K562 (cell line): ENCODE measurements at regions not wholly inside any gene's neighbourhood (a gene's known extent, or its start where the extent isn't known, plus 50 kb on each side); places are given as distances from the start of the nearest gene placed in this dataset.
A peak's percentile ranks its signal among the peaks of the same experiment; 100 is the strongest.

Experiments used
- ATAC-seq: fragments of 200-7000 bp; cut with Tn5 transposase; 3 replicates; pipeline ENCODE4 v1.9.1; 2020; ENCODE audit warnings: moderate library complexity
- BruUV-seq: library from RNA; stranded (reverse); fragments of 400-500 nt; replicated peaks from 2 replicates; lab custom pipeline; 2021; lab: Mats Ljungman, UMichigan
- CTCF ChIA-PET: fragments of 300-600 bp; formaldehyde crosslinking; extraction: SDS; loops from one replicate; lab custom pipeline; 2021; ENCODE audit warnings: low intra/inter-chr PET ratio; lab: Yijun Ruan, JAX
- POLR2A ChIA-PET: fragments of 300-600, 350-650 bp; sonication (Branson Sonifier 250); formaldehyde crosslinking; extraction: SDS; loops from one replicate; lab custom pipeline; 2021; ENCODE audit warnings: antibody characterized with exemption, inconsistent platforms; lab: Yijun Ruan, JAX
- DNase-seq, 4 experiments: peaks; one replicate each; pipeline versions ENCODE4 v3.0.0 to v3.0.0-alpha.2; 2011 to 2018; ENCODE audit warnings: low spot score in 3 of 4, mixed read lengths in 3 of 4; ENCODE audit errors: extremely low read depth in 1 of 4
- FAIRE-seq: peaks from 2 replicates; lab custom pipeline; 2011; peaks lifted over from hg19 to GRCh38; lab: Jason Lieb, UNC
- H2AFZ ChIP-seq: 2 replicates; pipeline ENCODE4 v1.6.0; 2011; ENCODE audit warnings: low read depth, low read length, control low read depth, inconsistent platforms
- H3K27ac ChIP-seq: fragments of 200-600 bp; 3 replicates; pipeline ENCODE4 v1.8.0; 2011; ENCODE audit warnings: low read depth, mild to moderate bottlenecking, control low read depth, inconsistent platforms, low read length, moderate library complexity, mixed read lengths; ENCODE audit errors: extremely low read depth
- H3K27me3 ChIP-seq, 2 experiments: fragments of 300-600 bp in 1 of 2; 2 replicates in 1 of 2; 3 replicates in 1 of 2; pipeline versions ENCODE4 v1.6.0 to v1.8.0; 2011; ENCODE audit warnings: inconsistent platforms in 2 of 2, low read length in 2 of 2, mild to moderate bottlenecking in 1 of 2, mixed read lengths in 1 of 2, moderate library complexity in 1 of 2; ENCODE audit not compliant: control insufficient read depth in 2 of 2, insufficient read depth in 2 of 2
- H3K36me3 ChIP-seq: fragments of 300-600 bp; 3 replicates; pipeline ENCODE4 v1.8.0; 2011; ENCODE audit warnings: mild to moderate bottlenecking, low read length, inconsistent platforms; ENCODE audit not compliant: control insufficient read depth, insufficient read depth
- H3K4me1 ChIP-seq, 2 experiments: fragments of 200-600 bp in 1 of 2; replicated peaks in 1 of 2; 2 replicates in 1 of 2; 3 replicates in 1 of 2; pipeline versions ENCODE4 v1.5.1 to v1.8.0; 2011; ENCODE audit warnings: inconsistent platforms in 2 of 2, low read length in 2 of 2, mild to moderate bottlenecking in 1 of 2, mixed read lengths in 1 of 2, moderate library complexity in 1 of 2; ENCODE audit not compliant: control insufficient read depth in 2 of 2, insufficient read depth in 2 of 2
- H3K4me2 ChIP-seq: 2 replicates; pipeline ENCODE4 v1.6.1; 2011; ENCODE audit warnings: low read length, control low read depth, inconsistent platforms, mixed read lengths; ENCODE audit not compliant: insufficient read depth
- H3K4me3 ChIP-seq: fragments of 200-600 bp; sonication (generic), shearing (Covaris generic); 2 replicates; pipeline ENCODE4 v1.5.1; 2016; ENCODE audit warnings: control low read depth, inconsistent platforms
- H3K79me2 ChIP-seq: fragments of 200-600 bp; 3 replicates; pipeline ENCODE4 v1.8.0; 2011; ENCODE audit warnings: low read length, inconsistent platforms; ENCODE audit not compliant: control insufficient read depth, insufficient read depth
- H3K9ac ChIP-seq, 2 experiments: 2 replicates each; pipeline versions ENCODE4 v1.6.0 to v1.6.1; 2011; ENCODE audit warnings: low read depth in 2 of 2, low read length in 2 of 2, control low read depth in 1 of 2, inconsistent platforms in 1 of 2, mild to moderate bottlenecking in 1 of 2, mixed read lengths in 1 of 2; ENCODE audit not compliant: insufficient read depth in 1 of 2
- H3K9me1 ChIP-seq: one replicate; pipeline ENCODE4 v1.6.0; 2011; ENCODE audit warnings: inconsistent platforms, mild to moderate bottlenecking, low read length, moderate library complexity; ENCODE audit not compliant: control insufficient read depth, insufficient read depth
- H3K9me3 ChIP-seq: replicated peaks from 2 replicates; pipeline ENCODE4 v1.5.1; 2011; ENCODE audit warnings: low read depth, low read length, inconsistent platforms; ENCODE audit not compliant: control insufficient read depth, insufficient read depth
- H4K20me1 ChIP-seq: replicated peaks from 2 replicates; pipeline ENCODE4 v1.6.1; 2011; ENCODE audit warnings: low read length, inconsistent platforms, mixed read lengths; ENCODE audit not compliant: control insufficient read depth, insufficient read depth
- IFI16 ChIP-seq: fragments of 250-450 bp; sonication (Bioruptor Pico); IDR thresholded peaks from 2 replicates; pipeline ENCODE4 v2.1.2; 2022; ENCODE audit warnings: mild to moderate bottlenecking, inconsistent platforms
- ILF3 ChIP-seq: fragments of 450-650 bp; IDR thresholded peaks from 2 replicates; pipeline ENCODE4 v1.6.1; 2018; ENCODE audit warnings: antibody characterized with exemption, mild to moderate bottlenecking, moderate library complexity, borderline replicate concordance
- NR2F6 ChIP-seq: fragments of 450-650 bp; formaldehyde crosslinking; IDR thresholded peaks from 2 replicates; pipeline ENCODE4 v1.4.0; 2020; ENCODE audit warnings: mild to moderate bottlenecking
- PHTF2 ChIP-seq: fragments of 250-450 bp; sonication (Bioruptor Pico); IDR thresholded peaks from 2 replicates; pipeline ENCODE4 v1.5.0; 2021; ENCODE audit warnings: mild to moderate bottlenecking
- POLR2A ChIP-seq: fragments of 450-650 bp; conservative IDR thresholded peaks from 2 replicates; pipeline ENCODE4 v1.6.1; 2016
- TFE3 ChIP-seq: fragments of 450-650 bp; formaldehyde crosslinking; IDR thresholded peaks from 2 replicates; pipeline ENCODE4 v1.4.0; 2020; ENCODE audit warnings: mild to moderate bottlenecking, mixed read lengths
- ZNF584 ChIP-seq: fragments of 200-800 bp; sonication (Bioruptor generic); IDR thresholded peaks from 2 replicates; pipeline ENCODE4 v1.6.1; 2016; ENCODE audit warnings: low read depth, mild to moderate bottlenecking, missing genetic modification characterization, missing compliant biosample characterization
- WGBS: fragments of 100-300 bp; shearing (Covaris generic); methylation state at CpG from one replicate; pipeline ENCODE4 v1.1.6; 2016; ENCODE audit warnings: low coverage, mixed read lengths; ENCODE audit not compliant: insufficient coverage; ENCODE audit errors: missing lambda C conversion rate; 5-methylcytosine and 5-hydroxymethylcytosine counted together
- in situ Hi-C: fragments of 300-500 bp; cut with MboI; formaldehyde crosslinking; loops from 4 replicates; pipeline ENCODE4 v1.15.0; 2018; ENCODE audit warnings: inconsistent platforms, mixed read lengths
- intact Hi-C: fragments of 100-400 bp; cut with micrococcal nuclease; formaldehyde crosslinking; loops from 2 replicates; pipeline ENCODE4 v1.14.2; 2022

DNA sequence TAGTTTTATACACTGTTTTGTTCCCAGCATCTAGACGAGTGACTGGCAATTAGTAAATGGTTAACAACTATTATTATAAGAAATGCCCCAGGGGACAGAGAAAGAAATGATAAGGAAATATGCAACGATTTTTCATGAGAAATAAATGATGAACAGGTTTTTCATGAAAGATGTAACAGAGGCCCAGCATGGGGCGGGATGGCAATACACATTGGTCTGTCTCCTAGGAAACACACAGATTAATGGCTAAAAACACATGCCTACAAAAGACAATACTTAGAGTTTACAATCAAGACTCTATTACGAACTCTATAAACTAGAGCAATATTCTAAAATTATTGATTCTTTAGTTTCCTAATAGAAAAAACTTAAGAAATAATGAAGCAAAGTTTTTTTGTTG, 441.5 kb upstream of the CDH9 start:
- 28% methylated on average over 4 of the region's 4 CpGs for WGBS
- no peak overlapping the region for H3K4me2 ChIP-seq
- H3K9me3 ChIP-seq, result no peaks in the 10 kb centered on the region; the same call in 1 of the 2 replicates

DNA sequence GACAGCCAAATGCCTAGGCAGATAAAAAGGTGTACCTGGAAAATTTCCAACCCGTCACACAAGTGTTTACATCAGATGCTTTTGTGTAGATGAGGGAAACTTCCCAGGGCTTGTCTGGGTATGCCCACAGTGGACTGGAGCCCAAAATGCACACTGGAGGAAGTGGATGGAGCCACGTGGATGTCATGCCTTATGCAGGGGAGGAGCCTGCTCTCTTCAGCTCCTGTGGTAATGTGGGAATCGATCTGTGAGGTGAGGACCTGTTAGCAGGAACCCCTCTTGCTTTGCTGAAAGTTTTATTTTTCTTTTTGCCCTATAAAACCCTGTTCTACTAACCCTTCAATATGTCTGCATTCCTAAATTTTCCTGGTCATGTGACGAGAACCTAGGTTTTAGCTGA, 439.2 kb upstream of the CDH9 start:
- Histone ChIP-seq H3K4me1 (no peaks in the 10 kb centered on the region), H3K79me2 (peaks cover 19% of the 10 kb centered on the region), H3K9me1 (no peaks in the 10 kb centered on the region), H2AFZ (no peak overlapping the region), H4K20me1 (no peaks in the 10 kb centered on the region), H3K27ac (no peak overlapping the region), H3K36me3 (peaks cover 12% of the 10 kb centered on the region; the same call in 2 of the 3 replicates), H3K9me3 (no peaks in the 10 kb centered on the region; the same call in 1 of the 2 replicates), H3K27me3 (no peaks in the 10 kb centered on the region), H3K4me2 (no peak overlapping the region), H3K4me3 (no peak overlapping the region), H3K9ac (no peak overlapping the region)
- intact Hi-C loops (no loop called here), in situ Hi-C loops (no loop called here)
- POLR2A ChIA-PET, result no interaction called here
- ATAC-seq, result no peak
- BruUV-seq, result no TSS peak
- TF ChIP-seq POLR2A, result no peak
- TF ChIP-seq IFI16 (CRISPR knock-in tag), result no peak
- peak; percentile 39; the same call in 1 of the 2 replicates for TF ChIP-seq TFE3 (CRISPR knock-in tag)
- CTCF ChIA-PET, result no interaction called here
- WGBS, result 43% methylated on average over 4 of the region's 4 CpGs
- FAIRE-seq, result no peak
- DNase-seq, result no peak

More for the DNA sequence above, 441.5 kb upstream of the CDH9 start:
- Histone ChIP-seq H2AFZ (no peak overlapping the region), H3K27ac (no peak overlapping the region), H3K36me3 (peaks cover 12% of the 10 kb centered on the region; the same call in 2 of the 3 replicates), H4K20me1 (no peaks in the 10 kb centered on the region), H3K79me2 (no peaks in the 10 kb centered on the region), H3K9me1 (no peaks in the 10 kb centered on the region), H3K27me3 (no peaks in the 10 kb centered on the region), H3K4me3 (no peak overlapping the region), H3K4me1 (no peaks in the 10 kb centered on the region), H3K9ac (no peak overlapping the region)
- FAIRE-seq (no peak), DNase-seq (no peak), ATAC-seq (no peak)
- no TSS peak for BruUV-seq
- intact Hi-C loops, result no loop called here
- TF ChIP-seq ZNF584 (CRISPR knock-in tag), result no peak
- TF ChIP-seq NR2F6, result no peak
- no peak for TF ChIP-seq PHTF2 (CRISPR knock-in tag)
- no peak for TF ChIP-seq ILF3
- in situ Hi-C loops, result no loop called here
- ChIA-PET CTCF (no interaction called here), POLR2A (no interaction called here)
